ENCODE measurements at regions not wholly inside any gene's neighbourhood (a gene's known extent, or its start where the extent isn't known, plus 50 kb on each side); places are given as distances from the start of the nearest gene placed in this dataset.

DNA sequence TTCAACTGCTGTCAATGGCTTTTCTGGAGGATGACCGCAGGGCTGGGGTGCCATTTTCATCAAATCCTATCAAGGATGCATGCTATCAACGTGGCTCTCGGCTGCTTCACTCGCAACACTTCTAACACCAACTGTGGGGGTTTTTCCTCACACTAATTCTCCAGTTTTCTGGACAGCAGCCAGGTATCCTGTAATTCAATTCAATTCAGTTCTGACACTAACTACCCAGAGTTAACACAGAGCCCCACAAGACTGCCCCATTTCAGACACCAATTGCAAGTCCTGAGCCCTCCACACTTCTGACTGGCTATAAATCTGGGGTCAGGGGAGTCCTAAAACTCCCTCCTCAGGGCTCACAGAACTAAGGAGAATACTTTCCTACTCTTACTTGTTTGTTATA lies 55.3 kb upstream of the TMCC3 start:
- Histone ChIP-seq H3K27ac (no peak overlapping the region), H3K9me3 (ENCODE audit: low read depth, low read length) (no peaks in the 10 kb centered on the region), H3K9ac (ENCODE audit: insufficient read length) (no peak overlapping the region), H3K36me3 (ENCODE audit: insufficient read depth, low read length) (no peaks in the 10 kb centered on the region), H3K4me3 (no peak overlapping the region)
- no peak for DNase-seq (ENCODE audit: low read depth, low spot score)
- no peak for TF ChIP-seq FOXP2 (optimal IDR thresholded peaks at IDR 0.05; ENCODE audit: control extremely low read depth, extremely low read length, insufficient read depth)
- TF ChIP-seq POLR2AphosphoS5 (IDR thresholded peaks at IDR 0.05; ENCODE audit: borderline replicate concordance, low read depth, low read length): no peak
- TF ChIP-seq EZH2 (IDR thresholded peaks at IDR 0.05): no peak

DNA sequence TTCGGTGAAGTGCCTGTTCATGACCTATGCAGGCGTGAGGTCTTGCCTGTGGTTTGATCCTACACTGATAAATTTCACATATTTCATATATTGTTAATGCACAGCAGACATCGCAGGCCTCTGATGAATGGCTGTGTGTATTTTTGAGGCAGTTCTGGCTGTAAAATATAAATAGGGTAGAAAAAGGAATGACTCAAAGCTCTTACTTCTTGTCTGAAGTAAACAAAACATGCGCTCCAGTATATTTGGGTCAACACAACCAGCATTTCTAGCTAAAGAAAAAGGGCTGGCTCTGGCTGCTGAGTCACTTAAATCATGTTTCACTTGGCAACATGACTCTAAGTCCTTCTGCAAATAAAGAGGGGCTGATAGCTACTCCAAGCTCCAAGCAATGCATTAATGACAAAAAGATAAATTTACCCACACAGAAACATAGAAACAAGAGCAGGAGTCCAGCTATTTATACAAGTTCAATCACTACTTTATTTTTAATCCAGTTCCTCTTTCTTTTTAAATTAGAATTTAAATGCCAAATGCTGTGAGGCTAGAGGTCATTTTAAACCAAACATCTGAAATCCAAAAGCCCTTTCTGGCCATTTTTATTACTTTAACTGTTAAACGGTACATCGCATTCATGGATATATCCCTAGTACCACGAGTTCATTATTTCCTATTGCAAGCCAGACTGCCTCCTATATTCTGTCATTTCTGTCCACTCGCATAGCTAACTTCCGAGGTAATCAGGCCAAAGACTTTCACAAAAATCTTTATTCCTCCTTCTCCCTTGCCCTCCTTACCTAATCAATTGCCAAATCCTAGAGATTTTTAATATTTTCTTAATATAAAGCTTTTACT lies 54.3 kb upstream of the TMCC3 start:
- Histone ChIP-seq H3K27ac (no peak overlapping the region), H3K9ac (ENCODE audit: insufficient read length) (no peak overlapping the region), H3K4me3 (no peak overlapping the region), H3K9me3 (ENCODE audit: low read depth, low read length) (no peaks in the 10 kb centered on the region), H3K36me3 (ENCODE audit: insufficient read depth, low read length) (no peaks in the 10 kb centered on the region)
- TF ChIP-seq FOXP2 (optimal IDR thresholded peaks at IDR 0.05; ENCODE audit: control extremely low read depth, extremely low read length, insufficient read depth): no peak
- no peak for TF ChIP-seq POLR2AphosphoS5 (IDR thresholded peaks at IDR 0.05; ENCODE audit: borderline replicate concordance, low read depth, low read length)
- no peak for TF ChIP-seq EZH2 (IDR thresholded peaks at IDR 0.05)
- no peak for DNase-seq (ENCODE audit: low read depth, low spot score)

DNA sequence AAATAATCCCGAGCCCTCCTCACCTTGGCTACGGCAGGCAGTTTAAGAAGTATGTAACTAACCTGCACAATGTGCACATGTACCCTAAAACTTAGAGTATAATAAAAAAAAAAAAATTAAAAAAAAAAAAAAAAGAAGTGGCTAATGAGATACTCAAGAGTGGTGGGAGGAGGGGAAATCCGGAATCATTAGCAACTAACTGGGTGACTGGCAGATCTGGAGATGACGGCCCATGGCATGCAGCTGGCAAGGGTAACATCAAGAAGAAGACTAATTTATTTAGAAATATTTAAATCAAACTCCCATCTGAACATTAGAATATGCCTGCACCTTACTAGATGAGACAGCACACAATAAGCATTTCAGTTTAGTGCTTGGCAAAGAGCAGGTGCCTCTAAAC lies 52.3 kb upstream of the TMCC3 start:
- Histone ChIP-seq H3K36me3 (ENCODE audit: insufficient read depth, low read length) (no peaks in the 10 kb centered on the region), H3K4me3 (no peak overlapping the region), H3K9me3 (ENCODE audit: low read depth, low read length) (no peaks in the 10 kb centered on the region), H3K27ac (no peak overlapping the region), H3K9ac (ENCODE audit: insufficient read length) (no peak overlapping the region)
- TF ChIP-seq FOXP2 (optimal IDR thresholded peaks at IDR 0.05; ENCODE audit: control extremely low read depth, extremely low read length, insufficient read depth): no peak
- TF ChIP-seq POLR2AphosphoS5 (IDR thresholded peaks at IDR 0.05; ENCODE audit: borderline replicate concordance, low read depth, low read length): no peak
- TF ChIP-seq EZH2 (IDR thresholded peaks at IDR 0.05): no peak
- DNase-seq (ENCODE audit: low read depth, low spot score): no peak

DNA sequence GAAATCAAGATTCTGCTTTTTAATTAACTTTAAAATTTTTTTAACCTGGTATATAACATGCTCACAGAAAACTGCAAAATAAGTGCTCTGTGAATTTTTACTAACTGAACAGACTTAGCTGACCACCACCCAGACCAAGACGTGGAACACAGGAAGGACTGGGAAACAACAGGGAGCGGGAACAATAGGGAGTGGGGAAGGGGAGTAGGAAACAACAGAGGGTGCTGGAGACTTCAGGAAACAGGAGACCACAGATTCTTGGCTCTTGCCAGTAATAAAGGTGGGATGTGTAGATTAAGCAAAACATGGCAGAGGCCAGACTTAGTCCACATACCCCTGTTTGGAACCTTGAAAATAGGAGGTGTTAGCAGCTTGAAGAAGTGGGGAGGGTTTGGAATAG lies 51.4 kb upstream of the TMCC3 start:
- no peak overlapping the region for H3K4me3 ChIP-seq
- H3K36me3 ChIP-seq (ENCODE audit: insufficient read depth, low read length): no peaks in the 10 kb centered on the region
- DNase-seq (ENCODE audit: low read depth, low spot score): no peak
- H3K9me3 ChIP-seq (ENCODE audit: low read depth, low read length): no peaks in the 10 kb centered on the region
- H3K9ac ChIP-seq (ENCODE audit: insufficient read length): no peak overlapping the region
- no peak for TF ChIP-seq EZH2 (IDR thresholded peaks at IDR 0.05)
- H3K27ac ChIP-seq: no peak overlapping the region

DNA sequence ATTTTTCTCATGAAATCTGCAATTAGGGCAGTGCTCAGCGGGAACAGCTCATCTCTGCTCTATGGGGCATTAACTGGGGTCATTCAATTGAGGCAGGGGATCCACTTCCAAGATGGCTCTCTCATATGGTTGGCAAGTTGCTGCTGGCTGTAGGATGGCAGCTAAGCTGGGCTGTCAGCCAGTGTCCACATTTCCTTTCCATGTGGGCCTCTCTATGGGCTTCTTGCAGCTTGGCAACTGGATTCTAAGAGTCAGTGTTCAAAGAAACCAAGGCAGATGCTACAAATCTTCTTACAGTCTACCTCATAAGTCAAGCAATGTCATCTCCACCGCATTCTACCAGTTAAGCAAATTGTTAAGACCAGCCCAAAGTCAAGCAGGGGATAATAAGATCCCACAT lies 50.3 kb upstream of the TMCC3 start:
- Histone ChIP-seq H3K9me3 (ENCODE audit: low read depth, low read length) (no peaks in the 10 kb centered on the region), H3K36me3 (ENCODE audit: insufficient read depth, low read length) (no peaks in the 10 kb centered on the region), H3K9ac (ENCODE audit: insufficient read length) (no peak overlapping the region), H3K27ac (no peak overlapping the region), H3K4me3 (no peak overlapping the region)
- TF ChIP-seq POLR2AphosphoS5 (IDR thresholded peaks at IDR 0.05; ENCODE audit: borderline replicate concordance, low read depth, low read length): no peak
- no peak for TF ChIP-seq FOXP2 (optimal IDR thresholded peaks at IDR 0.05; ENCODE audit: control extremely low read depth, extremely low read length, insufficient read depth)
- TF ChIP-seq EZH2 (IDR thresholded peaks at IDR 0.05): no peak
- DNase-seq (ENCODE audit: low read depth, low spot score): no peak

Measured in SK-N-MC (cell line).